Keratinocyte (primary cell): ENCODE measurements at regions not wholly inside any gene's neighbourhood (a gene's known extent, or its start where the extent isn't known, plus 50 kb on each side); places are given as distances from the start of the nearest gene placed in this dataset.
A peak's percentile ranks its signal among the peaks of the same experiment; 100 is the strongest.

ENCODE experiments used
- DNase-seq: peaks from one replicate; pipeline ENCODE4 v3.0.0-alpha.2; 2011; ENCODE audit warnings: low read depth, missing footprints, low spot score
- FAIRE-seq: peaks from 2 replicates; lab custom pipeline; 2011; peaks lifted over from hg19 to GRCh38; lab: Jason Lieb, UNC
- H2AFZ ChIP-seq: 2 replicates; pipeline ENCODE4 v1.6.0; 2012; ENCODE audit warnings: low read length, control low read depth, inconsistent platforms; ENCODE audit not compliant: control insufficient read depth
- H3K27ac ChIP-seq: 2 replicates; pipeline ENCODE4 v1.5.1; 2011; ENCODE audit warnings: low read length; ENCODE audit not compliant: control insufficient read depth, insufficient read depth
- H3K27me3 ChIP-seq: 3 replicates; pipeline ENCODE4 v1.6.0; 2011; ENCODE audit warnings: low read length; ENCODE audit not compliant: control insufficient read depth, insufficient read depth; ENCODE audit errors: extremely low read depth
- H3K36me3 ChIP-seq, 2 experiments: 2 replicates in 1 of 2; 3 replicates in 1 of 2; pipeline ENCODE4 v1.5.1; 2011; ENCODE audit warnings: low read length in 2 of 2, mild to moderate bottlenecking in 1 of 2; ENCODE audit not compliant: control insufficient read depth in 2 of 2, insufficient read depth in 2 of 2; ENCODE audit errors: extremely low read depth in 1 of 2
- H3K4me1 ChIP-seq: 3 replicates; pipeline ENCODE4 v1.5.1; 2011; ENCODE audit warnings: low read length; ENCODE audit not compliant: control insufficient read depth, insufficient read depth; ENCODE audit errors: extremely low read depth
- H3K4me2 ChIP-seq: 3 replicates; pipeline ENCODE4 v1.6.0; 2011; ENCODE audit warnings: low read depth, low read length; ENCODE audit not compliant: control insufficient read depth, insufficient read depth; ENCODE audit errors: extremely low read depth
- H3K4me3 ChIP-seq, 3 experiments: fragments of 200-600 bp in 1 of 3; sonication (generic) in 1 of 3; 2 replicates in 2 of 3; 3 replicates in 1 of 3; pipeline ENCODE4 v1.5.1; 2011 to 2016; ENCODE audit warnings: low read length in 3 of 3, mild to moderate bottlenecking in 3 of 3, control low read depth in 2 of 3, inconsistent platforms in 1 of 3, low read depth in 1 of 3, mixed read lengths in 1 of 3, mixed run types in 1 of 3, moderate library complexity in 1 of 3; ENCODE audit not compliant: control insufficient read depth in 2 of 3, insufficient read depth in 2 of 3; ENCODE audit errors: extremely low read depth in 1 of 3
- H3K79me2 ChIP-seq: 2 replicates; pipeline ENCODE4 v1.6.0; 2012; ENCODE audit warnings: low read length; ENCODE audit not compliant: control insufficient read depth, insufficient read depth
- H3K9ac ChIP-seq: 3 replicates; pipeline ENCODE4 v1.6.0; 2011; ENCODE audit warnings: low read length; ENCODE audit not compliant: control insufficient read depth, insufficient read depth; ENCODE audit errors: extremely low read depth
- H3K9me1 ChIP-seq: 3 replicates; pipeline ENCODE4 v1.6.0; 2011; ENCODE audit warnings: low read length; ENCODE audit not compliant: control insufficient read depth, insufficient read depth; ENCODE audit errors: extremely low read depth
- H3K9me3 ChIP-seq: 2 replicates; pipeline ENCODE4 v1.5.1; 2012; ENCODE audit warnings: low read depth, low read length; ENCODE audit not compliant: control insufficient read depth
- H4K20me1 ChIP-seq: 3 replicates; pipeline ENCODE4 v1.6.0; 2011; ENCODE audit warnings: low read length; ENCODE audit not compliant: control insufficient read depth, insufficient read depth; ENCODE audit errors: extremely low read depth
- EZH2 ChIP-seq: IDR thresholded peaks from one replicate; pipeline ENCODE4 v1.6.1; 2012; ENCODE audit warnings: inconsistent platforms, mild to moderate bottlenecking, low read length, moderate library complexity
- dilution Hi-C: fragments of 300-500 bp; cut with MboI; formaldehyde crosslinking; loops from one replicate; pipeline ENCODE4 v1.7.0; 2020; ENCODE audit warnings: low sequenced_read_pairs; ENCODE audit not compliant: extremely low pct_ligation_motif_present
- TF ChIP-seq, protein P1 (sequence below), 3 experiments: IDR thresholded peaks in 1 of 3; conservative IDR thresholded peaks in 1 of 3; optimal IDR thresholded peaks in 1 of 3; 2 replicates in 2 of 3; 3 replicates in 1 of 3; pipeline versions ENCODE3 to v1.5.1; 2011; ENCODE audit warnings: low read length in 3 of 3, mild to moderate bottlenecking in 3 of 3, moderate library complexity in 2 of 3, control low read depth in 1 of 3, inconsistent platforms in 1 of 3; ENCODE audit not compliant: insufficient read depth in 2 of 3; ENCODE audit errors: extremely low read depth in 1 of 3

GRCh38 chr11:69377953-69378302 is 84.0 kb downstream of the MYEOV start:
- Histone ChIP-seq H3K9ac (no peak overlapping the region), H3K79me2 (no peaks in the 10 kb centered on the region), H3K4me3 (no peak overlapping the region), H3K9me1 (no peaks in the 10 kb centered on the region), H4K20me1 (no peaks in the 10 kb centered on the region), H2AFZ (no peak overlapping the region), H3K36me3 (no peaks in the 10 kb centered on the region), H3K4me2 (peak overlapping the region; percentile 64), H3K27me3 (no peaks in the 10 kb centered on the region), H3K27ac (no peak overlapping the region), H3K9me3 (no peaks in the 10 kb centered on the region), H3K4me1 (peaks cover 28% of the 10 kb centered on the region)
- DNase-seq (no peak), FAIRE-seq (no peak)
- TF ChIP-seq EZH2, result no peak
- dilution Hi-C loops, result no loop called here

GRCh38 chr11:69378303-69379141 is 84.6 kb downstream of the MYEOV start:
- no peak for DNase-seq
- H3K9me1 ChIP-seq, result no peaks in the 10 kb centered on the region
- dilution Hi-C loops, result no loop called here

More at GRCh38 chr11:69378303-69379141, 84.6 kb downstream of the MYEOV start:
- H3K4me3 ChIP-seq, result no peak overlapping the region
- H3K4me1 ChIP-seq, result peaks cover 28% of the 10 kb centered on the region
- H3K79me2 ChIP-seq, result no peaks in the 10 kb centered on the region
- no peak overlapping the region for H3K27ac ChIP-seq
- no peaks in the 10 kb centered on the region for H3K36me3 ChIP-seq
- no peaks in the 10 kb centered on the region for H3K27me3 ChIP-seq
- no peaks in the 10 kb centered on the region for H3K9me3 ChIP-seq
- no peak overlapping the region for H2AFZ ChIP-seq
- H3K9ac ChIP-seq, result no peak overlapping the region
- no peak for TF ChIP-seq EZH2
- TF ChIP-seq, protein P1, sequence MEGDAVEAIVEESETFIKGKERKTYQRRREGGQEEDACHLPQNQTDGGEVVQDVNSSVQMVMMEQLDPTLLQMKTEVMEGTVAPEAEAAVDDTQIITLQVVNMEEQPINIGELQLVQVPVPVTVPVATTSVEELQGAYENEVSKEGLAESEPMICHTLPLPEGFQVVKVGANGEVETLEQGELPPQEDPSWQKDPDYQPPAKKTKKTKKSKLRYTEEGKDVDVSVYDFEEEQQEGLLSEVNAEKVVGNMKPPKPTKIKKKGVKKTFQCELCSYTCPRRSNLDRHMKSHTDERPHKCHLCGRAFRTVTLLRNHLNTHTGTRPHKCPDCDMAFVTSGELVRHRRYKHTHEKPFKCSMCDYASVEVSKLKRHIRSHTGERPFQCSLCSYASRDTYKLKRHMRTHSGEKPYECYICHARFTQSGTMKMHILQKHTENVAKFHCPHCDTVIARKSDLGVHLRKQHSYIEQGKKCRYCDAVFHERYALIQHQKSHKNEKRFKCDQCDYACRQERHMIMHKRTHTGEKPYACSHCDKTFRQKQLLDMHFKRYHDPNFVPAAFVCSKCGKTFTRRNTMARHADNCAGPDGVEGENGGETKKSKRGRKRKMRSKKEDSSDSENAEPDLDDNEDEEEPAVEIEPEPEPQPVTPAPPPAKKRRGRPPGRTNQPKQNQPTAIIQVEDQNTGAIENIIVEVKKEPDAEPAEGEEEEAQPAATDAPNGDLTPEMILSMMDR (optimal IDR thresholded peaks at IDR 0.05 in 1 of 3, IDR thresholded peaks at IDR 0.05 in 1 of 3, conservative IDR thresholded peaks at IDR 0.05 in 1 of 3; ENCODE audit: extremely low read depth in 1 of 3, insufficient read depth in 2 of 3, low read length in 3 of 3), result no peak
- FAIRE-seq, result no peak
- H3K4me2 ChIP-seq, result no peak overlapping the region
- no peaks in the 10 kb centered on the region for H4K20me1 ChIP-seq
